ENCODE measurements at regions not wholly inside any gene's neighbourhood (a gene's known extent, or its start where the extent isn't known, plus 50 kb on each side); places are given as distances from the start of the nearest gene placed in this dataset.

GRCh38 chr12:107254258-107254856, 161.0 kb upstream of the CRY1 start:
- no peak for TF ChIP-seq CTCF (IDR thresholded peaks at IDR 0.05; ENCODE audit: low read length)
- TF ChIP-seq EZH2 (IDR thresholded peaks at IDR 0.05; ENCODE audit: borderline replicate concordance, low read length) = no peak

Measured in OCI-LY1 (cell line).